HG02759 (cell line): ENCODE measurements at regions not wholly inside any gene's neighbourhood (a gene's known extent, or its start where the extent isn't known, plus 50 kb on each side); places are given as distances from the start of the nearest gene placed in this dataset.

Experiments used
- ATAC-seq: cut with Tn5 transposase; IDR thresholded peaks from one replicate; pipeline ENCODE4 v1.9.1; 2021; ENCODE audit warnings: mild to moderate bottlenecking, moderate library complexity; ENCODE audit not compliant: unreplicated experiment

GRCh38 chr20:48102931-48103660, 317.8 kb upstream of the SULF2 start:
- no peak for ATAC-seq

DNA sequence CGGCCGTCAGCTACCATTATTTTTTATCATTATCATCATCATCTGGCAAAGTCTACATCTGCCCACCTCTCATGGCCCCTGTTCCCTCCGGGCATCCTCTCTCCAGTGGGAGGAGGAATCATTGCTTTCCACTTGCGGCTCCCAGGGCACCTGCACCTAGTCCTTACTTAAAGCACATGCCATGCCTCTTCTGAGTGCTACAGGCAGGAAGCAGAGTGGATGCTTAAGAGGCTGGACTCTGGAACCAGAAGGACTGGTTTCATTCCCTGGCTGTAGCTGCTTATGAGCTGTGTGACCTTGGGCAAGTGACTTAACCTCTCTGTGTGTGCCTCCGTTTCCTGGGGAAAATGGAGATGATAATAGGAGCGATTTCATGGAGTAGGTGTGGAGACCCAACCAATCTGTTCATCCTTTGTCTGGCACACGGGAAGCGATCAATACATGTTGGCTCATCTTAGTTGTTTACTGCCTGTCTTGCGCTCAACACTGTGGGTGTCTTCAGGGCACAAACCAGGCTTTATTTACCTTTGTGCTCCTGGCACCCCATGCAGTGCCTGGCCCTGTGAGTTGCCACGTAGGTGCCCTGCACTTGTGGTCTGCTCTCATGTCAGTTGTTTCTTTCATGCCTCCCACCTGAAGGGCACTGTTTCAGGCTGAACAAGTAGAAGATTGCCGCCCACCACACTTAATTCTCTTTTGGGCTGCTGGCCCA, 317.0 kb upstream of the SULF2 start:
- no peak for ATAC-seq

GRCh38 chr20:48100483-48100882, 315.2 kb upstream of the SULF2 start:
- ATAC-seq: no peak

DNA sequence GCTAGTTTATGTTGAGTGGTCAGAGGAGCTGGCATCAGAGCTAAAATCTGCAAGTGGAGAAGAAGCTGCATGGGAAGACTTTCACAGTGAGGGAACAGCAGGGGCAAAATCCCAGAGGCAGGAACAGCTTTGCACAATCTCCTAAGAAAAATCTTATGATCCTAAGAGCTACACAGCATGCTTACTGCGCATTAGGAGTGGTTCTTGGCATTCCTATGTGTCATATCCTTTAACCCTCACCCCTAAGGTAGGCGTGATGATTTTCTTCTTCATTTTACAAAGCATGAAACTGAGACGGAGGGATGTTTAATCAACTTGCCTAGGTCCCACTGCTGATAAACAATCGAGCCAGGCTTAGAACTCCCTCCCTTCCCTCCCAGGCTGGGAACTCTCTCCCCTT, 313.6 kb upstream of the SULF2 start:
- no peak for ATAC-seq

DNA sequence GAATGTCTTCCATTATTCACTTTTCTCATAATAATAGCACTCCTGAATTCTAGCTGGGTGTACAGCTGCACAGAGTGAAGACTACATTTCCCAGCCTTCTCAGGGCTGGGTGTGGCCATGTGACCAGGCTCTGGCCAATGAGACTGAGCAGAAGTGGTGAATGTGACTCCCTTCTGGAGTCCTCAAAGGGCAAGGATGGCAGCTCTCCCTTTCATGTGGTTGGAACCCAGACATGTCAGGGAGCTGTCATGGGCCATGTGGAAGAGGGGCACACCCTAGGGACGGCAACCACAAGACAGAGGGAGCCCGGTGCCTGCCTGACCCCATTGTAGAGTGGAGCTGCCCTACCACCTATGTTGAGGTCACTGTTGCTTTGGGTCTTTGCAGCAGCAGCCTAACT, 312.8 kb upstream of the SULF2 start:
- ATAC-seq: no peak

DNA sequence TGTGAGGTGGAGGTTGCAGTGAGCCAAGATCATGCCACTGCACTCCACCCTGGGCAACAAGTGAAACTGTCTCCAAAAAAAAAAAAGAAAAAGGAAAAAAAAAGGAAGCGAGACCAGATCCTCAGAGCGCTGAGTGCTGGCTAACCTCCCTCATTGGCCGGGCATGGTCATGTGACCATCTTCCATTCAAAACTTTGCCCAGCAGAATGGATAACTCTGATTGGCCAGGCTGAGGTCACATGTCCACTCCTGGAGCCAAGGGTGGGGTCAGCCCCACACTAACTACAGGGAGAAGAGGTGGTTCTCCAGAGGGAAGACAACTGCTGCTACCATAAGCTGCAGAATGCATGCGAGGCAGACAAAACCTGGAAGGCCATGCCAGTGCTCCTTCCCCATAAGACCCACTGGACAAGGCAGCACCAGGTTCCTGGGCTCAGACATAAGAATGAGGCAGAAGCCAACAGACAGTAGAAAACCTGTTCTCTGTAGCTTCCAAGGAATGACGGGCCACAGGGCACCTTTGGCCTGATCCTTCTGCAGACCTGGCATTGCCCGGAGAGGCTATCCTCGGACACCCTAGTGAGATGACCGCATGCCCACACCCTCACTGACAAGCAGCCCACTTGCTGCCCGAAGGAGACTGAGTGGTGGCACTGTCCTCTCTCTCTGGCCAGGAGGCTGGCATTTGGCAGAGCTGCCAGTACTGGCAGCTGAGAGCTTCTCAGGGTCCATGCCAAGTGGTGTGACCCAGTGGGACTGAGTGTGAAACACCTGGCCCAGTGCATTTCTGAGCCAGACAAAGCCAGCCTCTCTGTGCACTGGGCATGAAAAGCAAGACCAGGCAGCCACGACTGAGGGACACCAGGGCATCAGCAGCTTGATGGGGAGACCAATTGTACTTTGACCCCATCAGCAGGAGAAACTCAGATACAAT, 311.9 kb upstream of the SULF2 start:
- ATAC-seq: no peak

DNA sequence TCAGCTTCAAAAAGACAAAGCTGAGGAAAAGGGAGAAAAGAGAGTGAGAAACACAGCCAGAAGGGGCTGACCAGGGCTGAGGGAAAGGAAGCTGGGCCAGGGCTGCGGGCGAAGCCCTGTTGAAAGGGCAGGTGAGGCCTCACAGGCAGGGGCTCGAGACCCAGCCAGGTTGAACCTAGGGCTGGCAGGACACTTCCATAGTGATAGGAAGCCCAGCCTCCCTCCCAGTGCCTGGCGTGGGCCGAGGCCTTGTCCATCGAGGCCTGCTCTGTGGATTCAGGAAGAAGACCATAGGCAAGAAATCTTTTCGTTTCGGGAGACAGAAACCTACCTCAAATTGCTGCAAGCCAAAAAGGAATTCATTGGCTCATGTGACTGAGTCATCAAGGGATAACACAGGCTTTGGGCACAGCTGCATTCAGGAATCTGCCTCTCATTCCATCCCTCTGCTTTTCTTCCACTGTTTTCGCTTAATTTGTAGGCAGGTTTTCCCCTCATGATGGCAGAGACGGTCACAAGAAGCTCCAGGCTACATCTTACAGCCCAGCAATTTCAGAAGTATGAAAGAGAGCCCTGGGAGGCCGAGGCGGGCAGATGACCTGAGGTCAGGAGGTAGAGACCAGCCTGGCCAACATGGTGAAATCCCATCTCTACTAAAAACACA, 311.1 kb upstream of the SULF2 start:
- ATAC-seq: no peak

GRCh38 chr20:48094944-48095343, 309.7 kb upstream of the SULF2 start:
- no peak for ATAC-seq

- ATAC-seq: no peak
Observed at GRCh38 chr20:48094196-48094749, 309.0 kb upstream of the SULF2 start.

- ATAC-seq: no peak
Observed at GRCh38 chr20:48092596-48093280, 307.5 kb upstream of the SULF2 start.

DNA sequence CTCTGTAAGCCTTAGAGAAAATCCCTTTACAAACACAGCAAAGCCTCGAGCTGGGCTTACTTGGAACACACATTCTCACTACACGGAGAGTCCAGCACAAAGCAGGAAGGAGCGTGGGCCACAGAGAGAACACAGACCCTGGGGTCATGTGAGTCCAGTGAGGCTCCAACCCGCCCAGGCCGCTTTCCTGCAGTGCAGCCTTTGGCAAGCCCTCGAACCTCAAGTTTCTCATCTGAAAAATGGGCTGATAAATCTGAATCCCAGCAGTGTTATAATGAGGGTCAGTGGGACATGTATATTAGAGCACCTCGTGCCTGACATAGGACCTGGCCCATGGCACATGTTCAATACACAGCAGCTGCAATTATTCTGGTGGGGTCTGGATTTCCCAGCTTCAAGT, 305.5 kb upstream of the SULF2 start:
- ATAC-seq: no peak

GRCh38 chr20:48090314-48090713, 305.0 kb upstream of the SULF2 start:
- no peak for ATAC-seq

- ATAC-seq: no peak
Observed at GRCh38 chr20:48080583-48080982, 295.3 kb upstream of the SULF2 start.

DNA sequence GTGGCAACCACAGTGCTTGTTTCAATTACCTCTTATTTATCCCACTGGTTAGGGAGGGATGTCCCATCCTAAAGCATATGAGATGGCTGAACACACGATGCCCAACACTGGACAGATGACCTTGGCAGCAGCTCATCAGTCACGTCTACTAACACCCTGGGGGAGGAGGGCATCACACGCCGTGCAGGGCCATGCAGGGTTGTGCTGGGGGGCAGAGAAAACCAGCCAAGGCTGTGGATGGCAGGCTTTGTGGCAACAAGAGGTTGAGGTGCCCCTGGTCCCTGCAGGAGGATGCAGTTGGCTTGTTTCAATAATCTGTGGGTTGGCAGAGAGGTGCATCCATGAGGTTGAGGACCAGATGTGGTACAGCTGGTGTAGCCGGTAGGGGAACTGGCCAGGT, 293.7 kb upstream of the SULF2 start:
- no peak for ATAC-seq

GRCh38 chr20:48076747-48077146, 291.5 kb upstream of the SULF2 start:
- no peak for ATAC-seq

GRCh38 chr20:48076247-48076646, 291.0 kb upstream of the SULF2 start:
- no peak for ATAC-seq

GRCh38 chr20:48075591-48076174, 290.4 kb upstream of the SULF2 start:
- ATAC-seq: no peak

- ATAC-seq: no peak
Observed at GRCh38 chr20:48070991-48071652, 285.8 kb upstream of the SULF2 start.

GRCh38 chr20:48069596-48069995, 284.3 kb upstream of the SULF2 start:
- no peak for ATAC-seq
